ENCODE measurements at regions not wholly inside any gene's neighbourhood (a gene's known extent, or its start where the extent isn't known, plus 50 kb on each side); places are given as distances from the start of the nearest gene placed in this dataset.
A peak's percentile ranks its signal among the peaks of the same experiment; 100 is the strongest.

- Histone ChIP-seq H3K4me3 (no peak overlapping the region), H3K27ac (no peak overlapping the region)
- no peak for DNase-seq (ENCODE audit: low spot score)
- no peak for TF ChIP-seq CTCF (IDR thresholded peaks at IDR 0.05)
These were observed 214.3 kb upstream of the APCDD1 start for GRCh38 chr18:10239991-10240634.

GRCh38 chr18:10240973-10241372, 213.5 kb upstream of the APCDD1 start:
- TF ChIP-seq CTCF (IDR thresholded peaks at IDR 0.05) = no peak
- H3K4me3 ChIP-seq = no peak overlapping the region
- H3K27ac ChIP-seq = no peak overlapping the region
- DNase-seq (ENCODE audit: low spot score) = no peak

- no peak overlapping the region for H3K27ac ChIP-seq
- no peak for DNase-seq (ENCODE audit: low spot score)
- H3K4me3 ChIP-seq = no peak overlapping the region
- no peak for TF ChIP-seq CTCF (IDR thresholded peaks at IDR 0.05)
These were observed 212.9 kb upstream of the APCDD1 start for GRCh38 chr18:10241579-10241978.

GRCh38 chr18:10242936-10243680, 211.3 kb upstream of the APCDD1 start:
- no peak for DNase-seq (ENCODE audit: low spot score)
- no peak for TF ChIP-seq CTCF (IDR thresholded peaks at IDR 0.05)
- no peak overlapping the region for H3K27ac ChIP-seq

GRCh38 chr18:10244341-10244740, 210.1 kb upstream of the APCDD1 start:
- no peak for DNase-seq (ENCODE audit: low spot score)
- no peak overlapping the region for H3K4me3 ChIP-seq
- no peak overlapping the region for H3K27ac ChIP-seq
- no peak for TF ChIP-seq CTCF (IDR thresholded peaks at IDR 0.05)

More at GRCh38 chr18:10242936-10243680, 211.3 kb upstream of the APCDD1 start:
- no peak overlapping the region for H3K4me3 ChIP-seq

GRCh38 chr18:10245031-10245845, 209.2 kb upstream of the APCDD1 start:
- H3K4me3 ChIP-seq = no peak overlapping the region
- no peak for TF ChIP-seq CTCF (IDR thresholded peaks at IDR 0.05)
- DNase-seq (ENCODE audit: low spot score) = no peak
- peak overlapping the region in 1 of 2 donors; percentile 17 for H3K27ac ChIP-seq
